HG02981 (cell line): ENCODE measurements at regions not wholly inside any gene's neighbourhood (a gene's known extent, or its start where the extent isn't known, plus 50 kb on each side); places are given as distances from the start of the nearest gene placed in this dataset.

Experiments used
- ATAC-seq: cut with Tn5 transposase; IDR thresholded peaks from one replicate; pipeline ENCODE4 v1.9.1; 2021; ENCODE audit warnings: mild to moderate bottlenecking, moderate library complexity; ENCODE audit not compliant: unreplicated experiment

DNA sequence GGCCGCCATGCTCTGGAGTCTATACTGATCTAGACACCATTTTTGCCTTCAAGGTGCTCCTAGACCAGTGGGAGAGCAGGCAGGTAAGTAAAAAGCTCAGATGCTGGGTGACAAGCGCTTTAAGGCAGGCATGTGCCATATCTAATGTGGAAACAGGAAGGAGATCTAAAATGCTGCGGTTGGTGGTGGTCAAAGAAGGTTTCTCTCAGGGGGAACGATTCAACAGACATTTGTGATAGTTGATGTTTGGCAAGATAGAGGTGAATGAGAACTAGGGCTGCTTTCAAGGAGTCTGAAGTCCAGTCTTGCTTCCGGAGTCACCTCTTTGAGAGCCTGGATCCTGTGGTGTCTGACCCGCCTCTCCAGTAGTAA, 146.2 kb upstream of the KLF4 start:
- no peak for ATAC-seq

DNA sequence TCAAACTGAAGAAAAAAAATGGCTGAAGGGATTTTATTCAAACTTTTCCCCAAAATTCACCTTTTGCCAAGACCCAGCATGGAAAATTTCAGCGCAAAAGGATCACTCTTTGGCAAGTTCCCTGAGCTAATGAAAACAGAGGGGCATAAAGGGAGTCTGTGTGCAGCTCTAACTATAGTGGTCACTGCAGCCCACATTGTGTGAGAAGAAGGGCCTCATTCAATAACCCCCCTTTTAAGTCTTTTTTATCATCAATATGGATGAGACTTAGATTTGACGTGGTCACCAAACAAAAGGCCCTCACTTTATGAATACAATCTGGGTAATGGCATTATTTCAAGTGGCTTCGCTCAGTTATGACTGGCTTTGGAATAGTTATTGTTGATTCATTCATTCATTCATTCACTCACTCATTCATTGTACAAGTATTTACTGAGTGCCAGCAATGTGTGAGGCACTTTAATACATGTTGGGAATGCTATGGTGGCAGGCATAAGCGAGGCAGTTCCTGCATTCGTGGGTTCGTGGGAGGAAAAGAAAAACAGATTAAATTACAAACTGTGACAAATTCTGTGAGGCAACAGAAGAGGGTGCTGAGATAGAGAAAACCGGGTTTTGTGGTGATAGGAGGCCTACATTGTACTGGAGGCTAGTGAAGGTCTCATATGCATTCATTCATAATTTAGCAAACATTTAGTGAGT, 145.7 kb upstream of the KLF4 start:
- no peak for ATAC-seq

DNA sequence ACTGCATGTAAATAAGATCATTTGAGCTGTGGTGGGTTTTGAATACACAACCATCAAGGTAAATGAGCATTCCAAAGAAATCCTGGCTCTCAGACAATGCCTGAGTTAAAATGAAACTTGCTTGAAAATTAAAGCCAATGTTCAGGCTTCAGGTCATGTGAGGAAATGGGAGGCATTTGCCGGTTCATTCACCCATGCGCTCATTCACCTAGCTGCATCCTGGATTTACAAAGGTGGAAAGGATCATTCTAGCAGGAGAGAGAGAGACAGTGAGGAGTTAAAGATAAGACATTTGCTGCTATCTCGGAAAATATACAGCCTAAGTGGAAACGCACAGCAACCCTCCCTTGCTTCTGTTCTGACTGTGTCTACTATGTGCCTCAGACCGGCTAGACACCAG, 143.8 kb upstream of the KLF4 start:
- ATAC-seq, result no peak

DNA sequence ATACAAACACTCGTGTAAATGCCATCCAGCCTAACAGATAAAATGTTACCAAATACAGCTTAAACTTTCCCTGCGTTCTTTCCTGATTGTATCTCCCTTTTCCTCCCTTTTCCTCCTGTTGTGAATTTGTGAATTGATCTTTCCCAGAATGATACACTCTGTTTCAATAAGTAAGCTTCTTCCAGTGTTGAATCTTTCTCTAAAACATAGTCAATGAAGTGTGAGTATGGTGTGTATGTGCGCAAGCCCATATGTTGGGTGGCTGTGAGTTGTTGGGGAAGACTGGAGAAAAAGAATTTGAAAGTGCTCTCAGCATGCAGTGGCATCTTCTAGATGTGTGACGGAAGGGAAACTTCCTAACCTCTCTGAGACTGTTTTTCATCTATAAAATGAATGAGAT, 143.1 kb upstream of the KLF4 start:
- ATAC-seq, result no peak

DNA sequence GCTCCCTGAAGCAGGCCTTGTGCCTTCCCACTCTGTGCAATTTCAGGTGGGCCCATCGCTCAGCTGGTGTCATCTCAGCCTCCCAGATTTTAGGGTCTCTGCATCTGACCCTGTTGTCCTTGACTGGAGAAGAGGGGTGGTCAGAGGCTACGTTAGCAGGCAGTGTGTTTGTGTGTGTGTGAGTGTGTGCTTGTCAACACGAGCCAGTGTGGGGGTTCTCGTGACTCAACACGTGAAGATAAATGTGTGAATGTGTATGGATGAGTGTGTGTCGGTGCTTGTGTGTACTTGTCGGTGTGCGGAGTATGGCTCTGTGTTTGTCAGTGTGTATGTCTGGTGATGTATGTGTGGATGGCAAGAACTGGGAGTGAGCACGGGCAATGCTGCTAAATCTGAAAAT, 142.6 kb upstream of the KLF4 start:
- ATAC-seq, result no peak

DNA sequence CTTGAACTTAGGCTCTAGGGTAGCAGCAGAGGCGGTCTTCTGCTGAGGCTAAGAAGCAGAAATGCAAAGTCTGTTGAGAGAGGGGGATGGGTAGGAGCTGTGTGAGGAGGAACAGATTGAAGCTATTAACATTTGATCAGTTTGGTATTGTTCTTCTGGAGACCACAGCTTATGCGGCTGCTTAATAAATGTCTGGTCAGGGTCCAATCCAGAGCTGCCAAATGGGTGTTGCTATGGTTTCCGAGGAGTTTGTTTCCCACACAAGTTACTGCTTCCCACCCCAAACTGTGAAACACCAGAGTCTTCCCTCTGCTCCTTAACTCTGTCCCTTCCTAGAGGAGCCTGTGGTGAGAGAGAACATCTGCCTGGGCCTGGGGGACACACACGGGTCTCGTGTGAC, 142.2 kb upstream of the KLF4 start:
- ATAC-seq, result no peak

DNA sequence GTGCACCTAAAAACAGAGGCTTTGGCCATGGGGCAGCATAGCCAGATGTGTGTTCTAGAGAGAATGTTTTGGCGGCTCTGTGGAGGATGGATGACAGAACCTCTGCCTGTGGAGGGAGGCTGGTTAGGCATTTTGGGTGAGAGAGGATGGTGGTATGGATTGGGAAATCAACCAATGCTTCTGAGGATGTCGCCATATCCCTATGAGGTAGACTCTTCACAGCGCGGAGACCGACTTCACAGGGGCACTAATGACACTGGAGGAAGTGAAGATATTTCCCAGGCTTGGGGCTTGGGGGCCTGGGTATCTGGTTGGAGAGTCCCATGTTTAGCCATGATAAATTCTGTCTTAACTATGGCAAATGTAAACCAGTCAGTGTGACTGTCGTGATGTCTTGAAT, 140.6 kb upstream of the KLF4 start:
- ATAC-seq, result no peak

DNA sequence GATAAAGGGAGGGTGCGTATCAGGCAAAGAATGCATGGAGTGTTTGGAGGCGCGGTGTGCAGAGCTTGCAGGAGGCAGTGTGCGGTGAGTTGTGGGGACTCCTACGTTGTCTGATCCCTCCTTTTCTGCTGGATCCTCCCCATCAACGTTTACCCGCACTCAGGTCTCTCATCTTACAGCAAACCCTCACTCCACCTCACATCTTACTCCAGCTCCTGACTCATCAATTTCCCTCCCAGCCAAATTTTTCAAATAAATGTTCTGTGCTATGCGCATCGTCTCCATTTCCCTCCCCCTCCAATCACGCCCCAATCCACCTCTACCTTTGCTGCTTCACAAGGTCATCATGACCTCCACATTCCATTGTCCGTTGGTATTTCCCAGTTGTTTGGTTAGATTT, 138.9 kb upstream of the KLF4 start:
- ATAC-seq, result no peak

DNA sequence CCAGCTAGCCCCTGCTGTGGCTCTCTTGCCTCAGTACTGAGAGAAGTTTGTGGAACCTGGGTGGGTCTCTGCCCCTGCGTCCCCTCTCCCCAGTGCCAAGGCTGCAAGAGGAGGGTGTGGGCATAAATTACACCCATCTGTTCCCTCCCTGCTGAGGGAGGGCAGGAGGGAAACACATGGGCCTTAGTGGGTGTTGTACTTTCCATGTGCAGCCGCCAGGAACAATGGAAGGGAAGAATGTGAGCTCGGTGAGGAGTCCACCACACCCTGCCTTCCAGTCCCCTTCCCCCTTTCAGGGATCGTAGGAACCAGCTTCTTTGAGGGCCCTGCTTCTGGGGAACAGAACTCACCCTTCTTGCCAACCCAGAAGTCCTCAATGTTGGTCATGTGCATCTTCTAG, 138.2 kb upstream of the KLF4 start:
- ATAC-seq, result no peak

DNA sequence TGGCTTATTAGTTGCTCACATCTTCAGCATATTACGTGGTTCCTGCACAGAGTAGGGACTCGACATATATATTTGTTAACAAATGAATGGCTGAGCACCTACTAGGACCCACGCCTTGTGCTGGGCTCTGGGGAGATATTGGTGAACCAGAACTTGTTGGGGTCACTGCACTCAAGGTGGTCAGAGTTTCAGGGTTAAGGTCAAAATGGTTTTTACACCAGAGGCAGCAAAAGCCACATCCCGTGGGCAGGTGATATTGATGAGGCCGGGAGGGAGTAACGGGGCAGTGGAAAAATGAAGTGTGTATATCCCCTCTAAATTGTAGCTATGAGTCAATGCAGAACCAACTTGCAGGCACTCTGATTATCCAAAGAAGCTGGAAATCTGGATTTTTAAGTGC, 136.5 kb upstream of the KLF4 start:
- no peak for ATAC-seq

DNA sequence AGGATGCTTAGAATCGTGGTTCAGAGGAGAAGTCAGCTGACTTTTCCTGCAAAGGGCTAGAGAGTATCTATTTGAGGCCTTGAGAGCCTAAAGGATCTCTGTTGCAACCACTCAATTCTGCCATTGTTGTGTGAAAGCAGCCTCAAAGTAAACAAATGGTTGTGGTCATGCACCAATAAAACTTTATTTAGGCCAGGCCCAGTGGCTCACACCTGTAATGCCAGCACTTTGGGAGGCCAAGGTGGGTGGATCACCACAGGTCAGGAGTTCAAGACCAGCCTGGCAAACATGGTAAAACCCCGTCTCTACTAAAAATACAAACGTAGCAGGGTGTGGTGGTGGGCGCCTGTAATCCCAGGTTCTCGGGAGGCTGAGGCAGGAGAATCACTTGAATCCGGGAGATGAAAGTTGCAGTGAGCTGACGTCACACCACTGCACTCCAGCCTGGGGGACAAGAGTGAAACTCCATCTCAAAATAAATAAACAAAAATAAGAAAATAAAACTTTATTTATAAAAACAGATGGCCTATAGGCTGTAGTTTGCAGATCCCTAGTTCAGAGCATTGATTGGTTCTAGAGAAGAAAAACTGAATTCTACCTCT, 135.9 kb upstream of the KLF4 start:
- ATAC-seq, result no peak

DNA sequence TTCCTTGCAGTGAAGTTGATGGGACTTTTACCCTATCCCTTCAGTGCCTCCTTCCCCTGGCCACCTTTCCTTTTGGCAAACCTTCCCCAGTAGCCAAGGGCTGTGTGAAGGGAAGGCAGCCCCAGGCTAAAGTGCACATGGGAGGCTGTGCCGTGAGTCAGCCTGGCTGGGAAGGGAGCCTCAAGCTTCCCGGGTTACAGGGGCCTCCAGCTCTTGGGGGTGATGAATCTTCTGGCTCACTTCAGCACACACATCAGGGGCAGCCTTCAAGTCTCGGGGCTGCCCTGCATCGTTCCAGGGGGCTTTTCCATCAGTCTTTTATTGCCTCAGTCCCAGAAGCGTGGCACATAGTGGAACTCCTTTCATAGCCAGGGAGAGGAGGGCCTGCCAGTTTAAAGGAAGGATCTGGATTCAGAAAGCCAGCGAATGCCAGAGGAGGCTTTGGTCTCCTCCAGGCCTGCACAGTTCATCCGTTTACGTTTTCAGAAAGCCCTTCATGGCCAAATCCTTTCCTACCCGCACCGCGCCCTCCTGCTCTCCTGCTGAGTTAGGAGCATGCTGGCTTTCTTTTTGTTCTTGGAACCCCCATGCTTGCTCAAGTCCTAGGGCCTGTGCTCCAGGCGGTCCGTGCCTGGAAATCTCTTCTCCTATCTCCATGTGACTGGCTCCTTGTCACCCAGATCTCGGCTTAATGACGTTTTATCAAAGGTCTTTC, 134.8 kb upstream of the KLF4 start:
- ATAC-seq, result no peak

DNA sequence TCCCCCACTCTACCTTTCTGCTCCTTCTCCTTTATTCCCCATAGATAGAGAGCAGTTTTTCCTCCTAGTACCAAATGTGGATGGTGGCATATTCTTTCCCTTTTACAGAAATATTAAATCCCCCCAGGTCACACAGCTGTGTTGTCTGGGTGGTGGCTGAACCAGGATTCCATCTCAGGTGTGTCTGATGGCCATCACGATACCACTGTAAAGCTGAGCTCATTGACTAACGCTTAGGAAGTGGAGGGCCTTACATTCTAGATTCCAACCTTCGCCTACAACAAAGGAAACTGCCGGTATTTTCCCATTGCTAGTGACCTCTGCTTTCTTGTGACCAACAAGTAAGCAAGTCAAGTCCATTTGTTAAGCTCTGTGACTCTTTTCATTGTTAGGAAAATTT, 131.9 kb upstream of the KLF4 start:
- ATAC-seq, result no peak

DNA sequence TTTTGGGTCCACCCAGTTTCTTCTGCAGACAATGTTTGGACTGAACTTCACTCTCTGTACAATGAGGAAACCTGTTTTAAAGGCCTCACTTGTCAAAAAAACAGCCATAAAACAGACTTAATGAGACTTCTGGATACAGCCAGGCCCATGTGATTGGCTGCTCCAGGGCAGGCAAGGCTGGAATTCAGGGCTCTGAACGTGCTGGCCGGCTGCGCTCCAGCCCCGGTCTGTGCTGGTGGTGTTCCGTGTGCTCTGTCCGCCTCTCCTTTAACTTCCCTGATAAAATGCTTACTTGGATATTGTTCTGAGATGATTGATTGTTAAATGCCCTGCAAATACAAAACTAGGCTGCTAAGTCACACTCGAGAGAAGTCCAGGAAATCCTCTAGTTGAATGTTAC, 131.2 kb upstream of the KLF4 start:
- no peak for ATAC-seq

DNA sequence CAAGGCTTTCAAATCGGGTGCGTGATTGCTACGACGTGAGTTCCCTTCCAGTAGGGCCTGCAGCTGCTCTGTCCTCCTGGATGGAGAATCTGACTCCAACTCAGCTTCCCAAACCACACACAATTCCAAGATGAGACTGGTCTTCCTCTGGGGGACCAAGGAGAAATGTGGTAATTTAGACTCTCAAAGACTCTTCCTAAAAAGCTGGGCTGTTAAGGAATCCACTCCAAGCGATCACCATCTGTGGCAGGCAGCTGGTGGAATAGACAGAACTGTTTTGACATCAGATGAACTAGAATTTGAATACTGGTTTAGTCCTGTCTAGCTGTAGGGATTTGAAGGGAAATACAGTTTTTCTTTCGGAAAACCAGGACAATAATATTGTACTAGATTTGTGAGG, 130.7 kb upstream of the KLF4 start:
- no peak for ATAC-seq

DNA sequence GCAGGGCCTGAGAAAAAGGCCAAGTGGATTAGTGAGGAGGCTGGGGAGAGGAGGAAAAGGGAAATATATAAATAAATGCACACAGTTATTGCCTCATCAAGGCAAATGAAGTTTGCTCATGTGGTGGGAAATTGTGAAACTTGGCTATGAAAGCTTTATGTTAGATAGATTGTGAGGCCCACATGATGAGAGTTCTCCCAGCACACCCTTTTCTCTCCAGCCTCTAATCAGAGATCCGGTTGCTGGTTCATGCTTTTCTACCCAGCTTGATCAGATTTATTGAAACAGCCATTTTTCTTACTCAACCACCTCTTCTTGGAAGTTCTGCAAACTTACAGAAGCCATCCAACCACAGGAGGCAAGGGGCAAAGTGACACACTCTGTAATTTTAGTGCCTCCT, 125.8 kb upstream of the KLF4 start:
- ATAC-seq, result no peak

DNA sequence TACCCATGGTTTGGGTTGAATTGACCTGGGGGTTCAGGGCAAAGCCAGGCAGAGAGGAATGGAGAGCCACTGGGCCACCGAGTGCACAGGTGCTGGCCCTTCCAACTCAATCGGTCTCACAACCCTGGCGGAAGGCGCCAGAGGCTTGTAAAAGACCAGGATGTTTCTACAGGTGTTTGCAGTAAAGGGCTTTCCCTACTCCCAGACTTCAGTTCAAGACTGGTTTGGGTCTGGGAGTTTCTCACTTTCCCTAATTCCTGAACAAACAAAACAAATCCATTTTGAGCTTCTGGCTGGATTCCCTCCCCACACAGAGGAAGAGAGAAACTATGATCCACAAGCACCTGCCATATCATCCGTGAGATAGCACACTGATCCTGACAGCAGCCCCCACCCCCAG, 125.2 kb upstream of the KLF4 start:
- ATAC-seq, result no peak

DNA sequence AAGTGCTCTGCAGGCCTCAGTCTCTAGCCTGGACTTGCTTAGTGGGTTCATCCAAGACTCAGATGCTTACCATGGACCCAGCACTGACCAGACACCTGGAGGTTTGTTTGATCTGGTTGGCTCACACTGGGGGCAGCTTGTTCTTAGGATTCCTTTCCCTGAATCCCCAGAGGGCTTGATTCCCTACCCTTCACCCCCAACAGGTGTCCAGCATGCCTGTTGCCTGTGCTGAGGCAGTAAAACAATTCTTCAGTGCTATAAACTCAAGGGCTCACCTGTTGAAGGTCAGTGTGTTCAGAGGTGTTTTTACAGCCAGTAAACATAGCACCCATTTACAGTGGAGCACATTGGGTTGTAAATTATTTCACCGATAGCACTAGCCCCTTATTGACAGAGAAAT, 123.8 kb upstream of the KLF4 start:
- no peak for ATAC-seq

DNA sequence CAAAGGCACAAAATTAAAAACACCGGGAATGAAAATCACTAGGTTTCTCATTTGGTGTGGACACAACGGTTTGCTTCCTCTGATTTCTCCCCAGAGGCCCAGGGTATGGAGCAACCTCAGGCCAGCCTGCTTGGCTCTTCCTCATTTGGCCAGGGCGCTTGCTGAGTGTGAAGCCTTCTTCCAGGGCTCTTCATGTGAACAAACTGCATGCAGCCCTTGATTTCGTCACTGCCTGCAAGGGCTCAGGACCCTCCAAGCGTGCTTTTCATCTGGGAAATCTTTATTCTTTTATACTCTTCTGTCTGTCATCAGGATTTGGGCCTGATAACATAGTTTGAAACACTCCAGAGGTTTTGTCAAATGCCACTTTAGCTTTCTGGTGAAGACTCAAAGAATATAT, 122.6 kb upstream of the KLF4 start:
- no peak for ATAC-seq

DNA sequence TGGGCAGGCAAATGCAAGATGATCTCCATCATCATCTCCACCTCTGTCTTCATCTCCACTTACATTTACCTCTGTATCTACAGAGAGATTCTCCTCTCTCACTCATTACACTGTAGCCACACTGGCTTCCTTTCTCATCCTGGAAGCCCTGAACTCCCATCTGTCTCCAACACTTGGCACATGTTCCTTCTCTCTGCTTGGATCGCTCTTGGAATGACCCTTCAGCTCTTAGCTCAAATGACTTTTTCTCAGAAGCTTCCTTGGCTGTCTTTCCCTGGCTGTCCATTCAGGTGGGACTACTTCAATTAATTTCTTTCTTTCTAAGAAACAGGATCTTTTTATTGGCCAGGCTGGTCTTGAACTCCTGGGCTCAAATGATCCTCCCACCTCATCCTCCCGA, 120.0 kb upstream of the KLF4 start:
- no peak for ATAC-seq

DNA sequence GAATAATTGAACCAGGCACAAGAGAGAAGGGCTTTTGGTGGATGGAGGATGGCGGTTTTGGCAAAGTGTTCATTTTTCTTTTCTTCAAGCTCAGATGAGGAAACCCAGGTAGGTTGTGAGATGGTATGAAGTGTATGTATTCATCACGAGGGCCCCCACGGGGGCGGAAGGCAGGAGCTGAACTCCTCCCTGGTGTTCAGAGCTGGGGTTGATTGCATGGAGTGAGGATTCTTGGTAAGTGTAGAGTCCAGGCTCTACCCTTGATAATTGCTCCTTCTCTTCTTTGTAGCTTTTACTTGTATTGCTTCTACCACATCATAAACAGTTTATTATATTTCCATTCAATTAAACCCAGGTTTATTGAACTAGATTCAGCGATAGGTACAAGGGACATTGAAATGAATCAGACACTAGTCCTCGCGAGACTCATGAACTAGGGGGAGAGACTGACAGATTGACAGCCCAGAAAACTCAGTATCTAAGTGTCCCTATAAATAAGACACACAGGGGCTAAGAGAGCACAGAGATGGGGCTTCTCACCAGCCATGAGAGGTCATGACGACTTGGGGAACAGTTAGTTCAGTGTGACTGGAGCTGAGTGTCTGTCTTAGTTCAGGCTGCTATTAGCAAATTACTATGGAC, 116.7 kb upstream of the KLF4 start:
- no peak for ATAC-seq

DNA sequence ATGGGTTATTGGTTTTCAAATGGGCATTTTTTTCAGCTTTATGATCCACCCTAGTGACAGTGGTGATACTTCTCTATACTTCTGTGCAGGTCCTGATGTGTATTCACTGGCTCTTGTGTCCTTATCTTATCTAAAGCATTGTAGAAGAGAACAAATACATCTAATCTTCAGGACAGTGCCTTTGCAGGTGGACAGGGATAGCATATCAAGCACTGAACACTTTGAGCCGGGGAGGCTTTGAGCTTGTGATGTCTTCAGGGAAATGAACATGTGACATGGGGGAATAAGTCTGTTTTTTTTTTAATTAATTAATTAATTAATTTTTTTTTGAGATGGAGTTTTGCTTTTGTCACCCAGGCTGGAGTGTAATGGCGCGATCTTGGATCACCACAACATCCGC, 115.5 kb upstream of the KLF4 start:
- no peak for ATAC-seq
